HCT116 (cell line): ENCODE measurements at regions not wholly inside any gene's neighbourhood (a gene's known extent, or its start where the extent isn't known, plus 50 kb on each side); places are given as distances from the start of the nearest gene placed in this dataset.

ENCODE experiments used
- ATAC-seq: fragments of 200-7000 bp; cut with Tn5 transposase; 2 replicates; pipeline ENCODE4 v1.9.1; 2020; ENCODE audit warnings: mild to moderate bottlenecking, moderate library complexity
- BruUV-seq: library from RNA; stranded (reverse); fragments of 400-500 nt; replicated peaks from 2 replicates; lab custom pipeline; 2021; lab: Mats Ljungman, UMichigan
- CTCF ChIA-PET: fragments of 300-600 bp; sonication (Branson Sonifier 250); formaldehyde crosslinking; loops from one replicate; lab custom pipeline; 2021; ENCODE audit warnings: antibody characterized with exemption; lab: Charles Lee
- POLR2A ChIA-PET: fragments of 300-600, 350-600 bp; sonication (Branson Sonifier 250); formaldehyde crosslinking; loops from one replicate; lab custom pipeline; 2021; ENCODE audit warnings: antibody characterized with exemption; lab: Charles Lee
- RAD21 ChIA-PET, 2 experiments: fragments of 300-600 bp; sonication (Branson Sonifier 250); formaldehyde crosslinking; loops; one replicate each; lab custom pipeline; 2023; ENCODE audit warnings: low total read pairs in 2 of 2; ENCODE audit not compliant: uncharacterized antibody in 2 of 2, unreplicated experiment in 2 of 2, low non-redundant PET in 1 of 2; lab: Charles Lee
- DNase-seq: peaks from one replicate; pipeline ENCODE4 v3.0.0-alpha.2; 2010; ENCODE audit warnings: low read depth, low spot score
- H2AFZ ChIP-seq: fragments of 200-600 bp; shearing (Covaris generic), sonication (generic); 2 replicates; pipeline ENCODE4 v1.6.1; 2017; ENCODE audit warnings: low read depth, mixed run types, mixed read lengths, antibody characterized with exemption, low read length; ENCODE audit not compliant: poor library complexity, severe bottlenecking
- H3K27ac ChIP-seq: 2 replicates; pipeline ENCODE4 v1.5.1; 2012; ENCODE audit warnings: low read depth, low read length
- H3K27me3 ChIP-seq: fragments of 200-600 bp; sonication (generic); 2 replicates; pipeline ENCODE4 v1.6.1; 2016; ENCODE audit warnings: mixed run types, low read length, mixed read lengths; ENCODE audit not compliant: insufficient read depth
- H3K36me3 ChIP-seq, 2 experiments: fragments of 200-500 bp in 1 of 2; fragments of 200-600 bp in 1 of 2; sonication (Bioruptor generic) in 1 of 2; sonication (generic) in 1 of 2; 2 replicates each; pipeline versions ENCODE4 v1.5.1 to v1.6.1; 2014 to 2016; ENCODE audit warnings: low read length in 2 of 2, inconsistent platforms in 1 of 2, mixed read lengths in 1 of 2, mixed run types in 1 of 2; ENCODE audit not compliant: insufficient read depth in 2 of 2, control insufficient read depth in 1 of 2
- H3K4me1 ChIP-seq, 2 experiments: fragments of 200-600 bp in 1 of 2; sonication (generic) in 1 of 2; 2 replicates each; pipeline versions ENCODE4 v1.5.1 to v1.6.1; 2012 to 2017; ENCODE audit warnings: low read length in 2 of 2, inconsistent platforms in 1 of 2, mild to moderate bottlenecking in 1 of 2, mixed read lengths in 1 of 2, mixed run types in 1 of 2, moderate library complexity in 1 of 2; ENCODE audit not compliant: insufficient read depth in 2 of 2, control insufficient read depth in 1 of 2
- H3K4me2 ChIP-seq: fragments of 200-600 bp; sonication (generic); 2 replicates; pipeline ENCODE4 v1.6.1; 2017; ENCODE audit warnings: mixed run types, low read length, mixed read lengths
- H3K4me3 ChIP-seq, 2 experiments: fragments of 200-600 bp in 1 of 2; sonication (generic) in 1 of 2; replicated peaks in 1 of 2; 2 replicates each; pipeline ENCODE4 v1.5.1; 2011 to 2016; ENCODE audit warnings: low read length in 2 of 2, control low read depth in 1 of 2, low read depth in 1 of 2, mild to moderate bottlenecking in 1 of 2, mixed read lengths in 1 of 2, mixed run types in 1 of 2
- H3K79me2 ChIP-seq: fragments of 200-600 bp; sonication (generic); 2 replicates; pipeline ENCODE4 v1.6.1; 2017; ENCODE audit warnings: mild to moderate bottlenecking, mixed run types, low read length, moderate library complexity, mixed read lengths; ENCODE audit not compliant: insufficient read depth
- H3K9ac ChIP-seq: fragments of 200-600 bp; sonication (generic); 2 replicates; pipeline ENCODE4 v1.6.1; 2016; ENCODE audit warnings: low read length, mixed read lengths
- H3K9me2 ChIP-seq: fragments of 200-600 bp; sonication (generic), shearing (Covaris generic); 2 replicates; pipeline ENCODE4 v1.6.1; 2017; ENCODE audit warnings: mixed run types, mild to moderate bottlenecking, moderate library complexity; ENCODE audit not compliant: insufficient read depth
- H3K9me3 ChIP-seq, 2 experiments: fragments of 200-500 bp in 1 of 2; fragments of 200-600 bp in 1 of 2; sonication (Bioruptor generic) in 1 of 2; sonication (generic) in 1 of 2; 2 replicates each; pipeline ENCODE4 v1.6.1; 2014 to 2017; ENCODE audit warnings: low read length in 2 of 2, mixed read lengths in 2 of 2, inconsistent platforms in 1 of 2, low read depth in 1 of 2, mild to moderate bottlenecking in 1 of 2, mixed run types in 1 of 2, moderate library complexity in 1 of 2; ENCODE audit not compliant: control insufficient read depth in 1 of 2, insufficient read depth in 1 of 2
- H4K20me1 ChIP-seq: fragments of 200-600 bp; sonication (generic), shearing (Covaris generic); 2 replicates; pipeline ENCODE4 v1.6.1; 2017; ENCODE audit warnings: mixed run types, mild to moderate bottlenecking, moderate library complexity; ENCODE audit not compliant: insufficient read depth
- CBX3 ChIP-seq: IDR thresholded peaks from 2 replicates; pipeline ENCODE4 v1.6.1; 2012; ENCODE audit warnings: low read depth
- CEBPB ChIP-seq: IDR thresholded peaks from 2 replicates; pipeline ENCODE4 v1.6.1; 2012; ENCODE audit warnings: low read depth
- EGR1 ChIP-seq: IDR thresholded peaks from 2 replicates; pipeline ENCODE4 v1.6.1; 2012; ENCODE audit warnings: low read depth
- ELF1 ChIP-seq: IDR thresholded peaks from 2 replicates; pipeline ENCODE4 v1.6.1; 2012; ENCODE audit warnings: low read depth, borderline replicate concordance
- EZH2 ChIP-seq: fragments of 200-600 bp; sonication (generic); IDR thresholded peaks from 2 replicates; pipeline ENCODE4 v1.6.1; 2017; ENCODE audit warnings: antibody characterized with exemption, mixed run types
- EZH2phosphoT487 ChIP-seq: fragments of 200-600 bp; IDR thresholded peaks from 2 replicates; pipeline ENCODE4 v1.6.1; 2018; ENCODE audit warnings: antibody characterized with exemption, borderline replicate concordance
- JUND ChIP-seq: IDR thresholded peaks from 2 replicates; pipeline ENCODE4 v1.6.1; 2012
- POLR2A ChIP-seq: IDR thresholded peaks from 2 replicates; pipeline ENCODE4 v1.7.0; 2011; ENCODE audit warnings: borderline replicate concordance; ENCODE audit not compliant: insufficient read depth, insufficient read length; ENCODE audit errors: extremely low read depth
- RAD21 ChIP-seq: IDR thresholded peaks from 2 replicates; pipeline ENCODE4 v1.6.1; 2012; ENCODE audit warnings: low read depth, mild to moderate bottlenecking
- SIN3A ChIP-seq: IDR thresholded peaks from 2 replicates; pipeline ENCODE4 v1.6.1; 2012; ENCODE audit warnings: low read depth
- SRF ChIP-seq: IDR thresholded peaks from 2 replicates; pipeline ENCODE4 v1.6.1; 2012; ENCODE audit warnings: low read depth
- YY1 ChIP-seq: IDR thresholded peaks from 2 replicates; pipeline ENCODE4 v1.6.1; 2011; ENCODE audit warnings: low read length, low read depth, moderate library complexity, mild to moderate bottlenecking; ENCODE audit not compliant: insufficient replicate concordance; ENCODE audit errors: extremely low read depth
- ZFX ChIP-seq: fragments of 450-650 bp; IDR thresholded peaks from 2 replicates; pipeline ENCODE4 v1.6.1; 2017
- ZNF274 ChIP-seq: fragments of 200-500 bp; sonication (Bioruptor generic); IDR thresholded peaks from 2 replicates; pipeline ENCODE4 v1.6.1; 2014; ENCODE audit warnings: mild to moderate bottlenecking, low read depth, low read length, inconsistent platforms
- intact Hi-C: fragments of 100-400 bp; cut with micrococcal nuclease; formaldehyde crosslinking; loops from 2 replicates; pipeline ENCODE4 v1.10.0; 2022
- TF ChIP-seq, protein P1 (sequence below): IDR thresholded peaks from 2 replicates; pipeline ENCODE4 v1.6.1; 2011; ENCODE audit warnings: mild to moderate bottlenecking, low read length, moderate library complexity; ENCODE audit not compliant: insufficient replicate concordance; ENCODE audit errors: extremely low read depth
- TF ChIP-seq, protein P2 (sequence below): IDR thresholded peaks from 2 replicates; pipeline ENCODE4 v1.6.1; 2012
- TF ChIP-seq, protein P3 (sequence below): IDR thresholded peaks from 2 replicates; pipeline ENCODE4 v1.6.1; 2012; ENCODE audit warnings: low read depth
- TF ChIP-seq, protein P4 (sequence below): IDR thresholded peaks from 2 replicates; pipeline ENCODE4 v1.6.1; 2012
- TF ChIP-seq, protein P5 (sequence below), 3 experiments: fragments of 200-600 bp in 1 of 3; sonication (generic) in 1 of 3; IDR thresholded peaks in 2 of 3; conservative IDR thresholded peaks in 1 of 3; 2 replicates each; pipeline ENCODE4 v1.5.1; 2012 to 2017; ENCODE audit warnings: low read depth in 2 of 3, low read length in 2 of 3, antibody characterized with exemption in 1 of 3, borderline replicate concordance in 1 of 3, control low read depth in 1 of 3, mild to moderate bottlenecking in 1 of 3, mixed read lengths in 1 of 3, mixed run types in 1 of 3, moderate library complexity in 1 of 3; ENCODE audit not compliant: insufficient read depth in 1 of 3

DNA sequence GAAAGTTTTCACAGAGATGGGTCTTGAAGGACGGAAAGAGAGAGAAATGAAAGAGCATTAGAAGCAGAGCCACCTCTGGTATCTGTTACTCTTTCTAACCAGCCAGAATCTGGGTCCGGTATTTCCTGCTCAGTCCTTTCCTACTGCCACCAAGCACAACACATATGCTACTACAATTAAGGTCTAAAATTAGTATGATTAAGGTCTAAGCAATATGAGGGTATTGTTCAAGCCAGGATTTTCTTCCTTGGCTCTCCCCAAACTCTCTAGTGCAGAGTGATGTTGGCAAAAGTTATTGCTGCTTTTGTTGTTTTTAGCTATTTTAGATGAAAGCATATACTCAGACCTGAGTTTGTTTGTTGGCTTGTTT, 59.2 kb upstream of the EED start:
- ChIA-PET POLR2A (no interaction called here), CTCF (no interaction called here), RAD21 (no interaction called here)
- DNase-seq (no peak), ATAC-seq (no peak)
- Histone ChIP-seq H3K9me2 (no peaks in the 10 kb centered on the region), H4K20me1 (no peaks in the 10 kb centered on the region), H3K27ac (no peak overlapping the region), H3K4me2 (no peak overlapping the region), H3K79me2 (no peaks in the 10 kb centered on the region), H3K36me3 (no peaks in the 10 kb centered on the region), H3K4me3 (no peak overlapping the region), H3K4me1 (peaks cover 0 to 15% of the 10 kb centered on the region in 2 experiments; a peak in 2 of 4 replicates), H3K27me3 (no peaks in the 10 kb centered on the region), H2AFZ (no peak overlapping the region), H3K9me3 (no peaks in the 10 kb centered on the region), H3K9ac (no peak overlapping the region)
- no peak for TF ChIP-seq ZNF274
- no peak for TF ChIP-seq CEBPB
- no peak for TF ChIP-seq SIN3A
- TF ChIP-seq, protein P1, sequence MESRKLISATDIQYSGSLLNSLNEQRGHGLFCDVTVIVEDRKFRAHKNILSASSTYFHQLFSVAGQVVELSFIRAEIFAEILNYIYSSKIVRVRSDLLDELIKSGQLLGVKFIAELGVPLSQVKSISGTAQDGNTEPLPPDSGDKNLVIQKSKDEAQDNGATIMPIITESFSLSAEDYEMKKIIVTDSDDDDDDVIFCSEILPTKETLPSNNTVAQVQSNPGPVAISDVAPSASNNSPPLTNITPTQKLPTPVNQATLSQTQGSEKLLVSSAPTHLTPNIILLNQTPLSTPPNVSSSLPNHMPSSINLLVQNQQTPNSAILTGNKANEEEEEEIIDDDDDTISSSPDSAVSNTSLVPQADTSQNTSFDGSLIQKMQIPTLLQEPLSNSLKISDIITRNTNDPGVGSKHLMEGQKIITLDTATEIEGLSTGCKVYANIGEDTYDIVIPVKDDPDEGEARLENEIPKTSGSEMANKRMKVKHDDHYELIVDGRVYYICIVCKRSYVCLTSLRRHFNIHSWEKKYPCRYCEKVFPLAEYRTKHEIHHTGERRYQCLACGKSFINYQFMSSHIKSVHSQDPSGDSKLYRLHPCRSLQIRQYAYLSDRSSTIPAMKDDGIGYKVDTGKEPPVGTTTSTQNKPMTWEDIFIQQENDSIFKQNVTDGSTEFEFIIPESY: no peak
- TF ChIP-seq, protein P2, sequence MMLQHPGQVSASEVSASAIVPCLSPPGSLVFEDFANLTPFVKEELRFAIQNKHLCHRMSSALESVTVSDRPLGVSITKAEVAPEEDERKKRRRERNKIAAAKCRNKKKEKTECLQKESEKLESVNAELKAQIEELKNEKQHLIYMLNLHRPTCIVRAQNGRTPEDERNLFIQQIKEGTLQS: no peak
- no peak for TF ChIP-seq CBX3
- no peak for TF ChIP-seq ZFX
- TF ChIP-seq ELF1: no peak
- no peak for TF ChIP-seq EGR1
- TF ChIP-seq SRF: no peak
- no peak for TF ChIP-seq EZH2phosphoT487
- TF ChIP-seq JUND: no peak
- no peak for TF ChIP-seq RAD21
- no peak for TF ChIP-seq POLR2A
- TF ChIP-seq, protein P3, sequence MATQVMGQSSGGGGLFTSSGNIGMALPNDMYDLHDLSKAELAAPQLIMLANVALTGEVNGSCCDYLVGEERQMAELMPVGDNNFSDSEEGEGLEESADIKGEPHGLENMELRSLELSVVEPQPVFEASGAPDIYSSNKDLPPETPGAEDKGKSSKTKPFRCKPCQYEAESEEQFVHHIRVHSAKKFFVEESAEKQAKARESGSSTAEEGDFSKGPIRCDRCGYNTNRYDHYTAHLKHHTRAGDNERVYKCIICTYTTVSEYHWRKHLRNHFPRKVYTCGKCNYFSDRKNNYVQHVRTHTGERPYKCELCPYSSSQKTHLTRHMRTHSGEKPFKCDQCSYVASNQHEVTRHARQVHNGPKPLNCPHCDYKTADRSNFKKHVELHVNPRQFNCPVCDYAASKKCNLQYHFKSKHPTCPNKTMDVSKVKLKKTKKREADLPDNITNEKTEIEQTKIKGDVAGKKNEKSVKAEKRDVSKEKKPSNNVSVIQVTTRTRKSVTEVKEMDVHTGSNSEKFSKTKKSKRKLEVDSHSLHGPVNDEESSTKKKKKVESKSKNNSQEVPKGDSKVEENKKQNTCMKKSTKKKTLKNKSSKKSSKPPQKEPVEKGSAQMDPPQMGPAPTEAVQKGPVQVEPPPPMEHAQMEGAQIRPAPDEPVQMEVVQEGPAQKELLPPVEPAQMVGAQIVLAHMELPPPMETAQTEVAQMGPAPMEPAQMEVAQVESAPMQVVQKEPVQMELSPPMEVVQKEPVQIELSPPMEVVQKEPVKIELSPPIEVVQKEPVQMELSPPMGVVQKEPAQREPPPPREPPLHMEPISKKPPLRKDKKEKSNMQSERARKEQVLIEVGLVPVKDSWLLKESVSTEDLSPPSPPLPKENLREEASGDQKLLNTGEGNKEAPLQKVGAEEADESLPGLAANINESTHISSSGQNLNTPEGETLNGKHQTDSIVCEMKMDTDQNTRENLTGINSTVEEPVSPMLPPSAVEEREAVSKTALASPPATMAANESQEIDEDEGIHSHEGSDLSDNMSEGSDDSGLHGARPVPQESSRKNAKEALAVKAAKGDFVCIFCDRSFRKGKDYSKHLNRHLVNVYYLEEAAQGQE: no peak
- TF ChIP-seq EZH2: no peak
- no peak for TF ChIP-seq YY1
- TF ChIP-seq, protein P4, sequence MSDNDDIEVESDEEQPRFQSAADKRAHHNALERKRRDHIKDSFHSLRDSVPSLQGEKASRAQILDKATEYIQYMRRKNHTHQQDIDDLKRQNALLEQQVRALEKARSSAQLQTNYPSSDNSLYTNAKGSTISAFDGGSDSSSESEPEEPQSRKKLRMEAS: no peak
- TF ChIP-seq, protein P5, sequence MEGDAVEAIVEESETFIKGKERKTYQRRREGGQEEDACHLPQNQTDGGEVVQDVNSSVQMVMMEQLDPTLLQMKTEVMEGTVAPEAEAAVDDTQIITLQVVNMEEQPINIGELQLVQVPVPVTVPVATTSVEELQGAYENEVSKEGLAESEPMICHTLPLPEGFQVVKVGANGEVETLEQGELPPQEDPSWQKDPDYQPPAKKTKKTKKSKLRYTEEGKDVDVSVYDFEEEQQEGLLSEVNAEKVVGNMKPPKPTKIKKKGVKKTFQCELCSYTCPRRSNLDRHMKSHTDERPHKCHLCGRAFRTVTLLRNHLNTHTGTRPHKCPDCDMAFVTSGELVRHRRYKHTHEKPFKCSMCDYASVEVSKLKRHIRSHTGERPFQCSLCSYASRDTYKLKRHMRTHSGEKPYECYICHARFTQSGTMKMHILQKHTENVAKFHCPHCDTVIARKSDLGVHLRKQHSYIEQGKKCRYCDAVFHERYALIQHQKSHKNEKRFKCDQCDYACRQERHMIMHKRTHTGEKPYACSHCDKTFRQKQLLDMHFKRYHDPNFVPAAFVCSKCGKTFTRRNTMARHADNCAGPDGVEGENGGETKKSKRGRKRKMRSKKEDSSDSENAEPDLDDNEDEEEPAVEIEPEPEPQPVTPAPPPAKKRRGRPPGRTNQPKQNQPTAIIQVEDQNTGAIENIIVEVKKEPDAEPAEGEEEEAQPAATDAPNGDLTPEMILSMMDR (IDR thresholded peaks at IDR 0.05 in 2 of 3, conservative IDR thresholded peaks at IDR 0.05 in 1 of 3; ENCODE audit: borderline replicate concordance in 1 of 3, insufficient read depth in 1 of 3, low read depth in 2 of 3, low read length in 2 of 3): no peak
- no TSS peak for BruUV-seq
- intact Hi-C loops: no loop called here
